GM12878 (cell line): ENCODE measurements at regions not wholly inside any gene's neighbourhood (a gene's known extent, or its start where the extent isn't known, plus 50 kb on each side); places are given as distances from the start of the nearest gene placed in this dataset.
"Not testable (repeated sequence)": the region's sequence is repeated elsewhere in the genome, so short reads cannot be mapped to it uniquely, and the experiment has no call there.

Experiments used
- ATAC-seq: fragments of 200-7000 bp; cut with Tn5 transposase; 3 replicates; pipeline ENCODE4 v1.9.1; 2020; ENCODE audit warnings: mild to moderate bottlenecking, moderate library complexity
- BruUV-seq: library from RNA; stranded (reverse); fragments of 400-500 nt; replicated peaks from 2 replicates; lab custom pipeline; 2021; lab: Mats Ljungman, UMichigan
- CTCF ChIA-PET: fragments of 300-600 bp; sonication (Branson Sonifier 250); formaldehyde crosslinking; extraction: SDS; loops from one replicate; lab custom pipeline; 2021; ENCODE audit warnings: inconsistent platforms; lab: Yijun Ruan, JAX
- POLR2A ChIA-PET: fragments of 350-600 bp; formaldehyde crosslinking; extraction: SDS; loops from one replicate; lab custom pipeline; 2021; ENCODE audit warnings: inconsistent platforms; lab: Charles Lee
- RAD21 ChIA-PET: fragments of 300-600 bp; sonication (Branson Sonifier 250); formaldehyde crosslinking; loops from one replicate; lab custom pipeline; 2023; ENCODE audit warnings: antibody characterized with exemption; ENCODE audit not compliant: unreplicated experiment; lab: Charles Lee
- SMC1A ChIA-PET: fragments of 300-600 bp; sonication (Branson Sonifier 250); formaldehyde crosslinking; loops from one replicate; lab custom pipeline; 2023; ENCODE audit not compliant: unreplicated experiment, uncharacterized antibody; lab: Charles Lee
- DNase-seq: peaks from one replicate; pipeline ENCODE4 v3.0.0-alpha.2; 2011; ENCODE audit warnings: low read depth, low spot score
- FAIRE-seq: peaks from 3 replicates; lab custom pipeline; 2011; peaks lifted over from hg19 to GRCh38; lab: Jason Lieb, UNC
- H2AFZ ChIP-seq: 2 replicates; pipeline ENCODE4 v1.6.0; 2011; ENCODE audit warnings: low read depth, low read length, control low read depth; ENCODE audit not compliant: control insufficient read depth
- H3K27ac ChIP-seq: 2 replicates; pipeline ENCODE4 v1.5.1; 2011; ENCODE audit warnings: control low read depth; ENCODE audit not compliant: control insufficient read depth, insufficient read depth
- H3K27me3 ChIP-seq, 2 experiments: replicated peaks in 1 of 2; 2 replicates each; pipeline versions ENCODE4 v1.6.0 to v1.6.1; 2011; ENCODE audit warnings: low read length in 1 of 2; ENCODE audit not compliant: control insufficient read depth in 2 of 2, insufficient read depth in 2 of 2
- H3K36me3 ChIP-seq, 2 experiments: 2 replicates each; pipeline ENCODE4 v1.5.1; 2011; ENCODE audit warnings: low read length in 1 of 2; ENCODE audit not compliant: control insufficient read depth in 2 of 2, insufficient read depth in 2 of 2
- H3K4me1 ChIP-seq: 2 replicates; pipeline ENCODE4 v1.6.1; 2011; ENCODE audit warnings: mild to moderate bottlenecking, low read length, moderate library complexity, mixed read lengths; ENCODE audit not compliant: control insufficient read depth, insufficient read depth
- H3K4me2 ChIP-seq: 2 replicates; pipeline ENCODE4 v1.6.0; 2011; ENCODE audit warnings: control low read depth; ENCODE audit not compliant: control insufficient read depth, insufficient read depth
- H3K4me3 ChIP-seq: fragments of 200-600 bp; sonication (generic); 2 replicates; pipeline ENCODE4 v1.5.1; 2016
- H3K79me2 ChIP-seq: 2 replicates; pipeline ENCODE4 v1.6.0; 2011; ENCODE audit warnings: low read length; ENCODE audit not compliant: control insufficient read depth, insufficient read depth
- H3K9ac ChIP-seq: 2 replicates; pipeline ENCODE4 v1.8.0; 2011; ENCODE audit warnings: low read length, control low read depth, mixed read lengths; ENCODE audit not compliant: control insufficient read depth, insufficient read depth
- H3K9me3 ChIP-seq: replicated peaks from 3 replicates; pipeline ENCODE4 v1.5.1; 2011; ENCODE audit warnings: mild to moderate bottlenecking, low read length; ENCODE audit not compliant: control insufficient read depth, insufficient read depth
- H4K20me1 ChIP-seq: 2 replicates; pipeline ENCODE4 v1.6.0; 2011; ENCODE audit not compliant: control insufficient read depth, insufficient read depth
- CTCF ChIP-seq, 3 experiments: IDR thresholded peaks in 2 of 3; conservative IDR thresholded peaks in 1 of 3; 2 replicates each; pipeline ENCODE4 v1.5.1; 2011; ENCODE audit warnings: low read depth in 3 of 3, low read length in 3 of 3, mild to moderate bottlenecking in 3 of 3, control low read depth in 2 of 3, moderate library complexity in 2 of 3, inconsistent platforms in 1 of 3, mixed read lengths in 1 of 3; ENCODE audit not compliant: control insufficient read depth in 2 of 3, insufficient read depth in 1 of 3; ENCODE audit errors: extremely low read depth in 1 of 3
- PAX8 ChIP-seq: fragments of 450-650 bp; IDR thresholded peaks from 2 replicates; pipeline ENCODE4 v1.6.1; 2017; ENCODE audit warnings: mild to moderate bottlenecking, moderate library complexity
- STAT3 ChIP-seq: IDR thresholded peaks from 2 replicates; pipeline ENCODE4 v1.6.1; 2011; ENCODE audit warnings: low read depth, low read length, improper control_type of control experiment
- ZNF274 ChIP-seq: IDR thresholded peaks from one replicate; pipeline ENCODE4 v1.8.0; 2011; ENCODE audit not compliant: insufficient read length, insufficient read depth
- WGBS: methylation state at CpG from one replicate; pipeline ENCODE4 v1.1.6; 2016; ENCODE audit warnings: low lambda C conversion rate; ENCODE audit not compliant: insufficient replicate concordance, insufficient coverage; ENCODE audit errors: missing lambda C conversion rate; 5-methylcytosine and 5-hydroxymethylcytosine counted together
- in situ Hi-C: fragments of 300-500 bp; cut with MboI; formaldehyde crosslinking; loops from 9 replicates; pipeline ENCODE4 v1.14.3; 2018; ENCODE audit warnings: mixed read lengths
- intact Hi-C: fragments of 100-400 bp; cut with micrococcal nuclease; formaldehyde crosslinking; loops from one replicate; pipeline ENCODE4 v1.14.2; 2022; ENCODE audit not compliant: unreplicated experiment

- TF ChIP-seq CTCF (IDR thresholded peaks at IDR 0.05 in 2 of 3, conservative IDR thresholded peaks at IDR 0.05 in 1 of 3; ENCODE audit: control insufficient read depth in 2 of 3, extremely low read depth in 1 of 3, insufficient read depth in 1 of 3, low read depth in 3 of 3, low read length in 3 of 3) (no peak), ZNF274 (no peak)
Measured at GRCh38 chr5:145396888-145397287, 438.3 kb downstream of the PRELID2 start (continued).

GRCh38 chr5:145395151-145395550 is 440.0 kb downstream of the PRELID2 start:
- in situ Hi-C loops, H3K4me3 ChIP-seq, H2AFZ ChIP-seq, BruUV-seq, DNase-seq, H3K27me3 ChIP-seq, POLR2A ChIA-PET, FAIRE-seq, ATAC-seq, intact Hi-C loops, H3K4me1 ChIP-seq, H3K27ac ChIP-seq, H3K9ac ChIP-seq, H4K20me1 ChIP-seq, H3K9me3 ChIP-seq, CTCF ChIA-PET, H3K79me2 ChIP-seq, H3K36me3 ChIP-seq, H3K4me2 ChIP-seq, RAD21 ChIA-PET, SMC1A ChIA-PET: not testable (repeated sequence)
- WGBS = 20% methylated on average over 7 of the region's 7 CpGs

GRCh38 chr5:145393426-145393825 is 441.7 kb downstream of the PRELID2 start:
- H3K79me2 ChIP-seq = no peaks in the 10 kb centered on the region
- no TSS peak for BruUV-seq
- H3K27me3 ChIP-seq = no peaks in the 10 kb centered on the region
- H3K4me1 ChIP-seq = no peaks in the 10 kb centered on the region
- H3K4me2 ChIP-seq = no peak overlapping the region
- CTCF ChIA-PET = no interaction called here
- SMC1A ChIA-PET = no interaction called here
- in situ Hi-C loops (no loop called here), intact Hi-C loops (no loop called here)
- ATAC-seq = no peak
- 0% methylated on average over 3 of the region's 3 CpGs for WGBS
- no peaks in the 10 kb centered on the region for H3K36me3 ChIP-seq
- no peak overlapping the region for H3K27ac ChIP-seq
- no peak overlapping the region for H2AFZ ChIP-seq
- H3K9me3 ChIP-seq = no peaks in the 10 kb centered on the region
- RAD21 ChIA-PET = no interaction called here
- H4K20me1 ChIP-seq = no peaks in the 10 kb centered on the region
- no peak overlapping the region for H3K9ac ChIP-seq
- FAIRE-seq = no peak
- POLR2A ChIA-PET = no interaction called here
- H3K4me3 ChIP-seq = no peak overlapping the region
- DNase-seq = no peak
- TF ChIP-seq PAX8 (no peak), STAT3 (no peak)
